PC-3 (cell line): ENCODE measurements at regions not wholly inside any gene's neighbourhood (a gene's known extent, or its start where the extent isn't known, plus 50 kb on each side); places are given as distances from the start of the nearest gene placed in this dataset.
"Not testable (repeated sequence)": the region's sequence is repeated elsewhere in the genome, so short reads cannot be mapped to it uniquely, and the experiment has no call there.

ENCODE experiments used
- ATAC-seq: fragments of 200-7000 bp; cut with Tn5 transposase; 2 replicates; pipeline ENCODE4 v1.9.1; 2020; ENCODE audit warnings: mild to moderate bottlenecking, moderate library complexity
- BruUV-seq: library from RNA; stranded (reverse); fragments of 400-500 nt; replicated peaks from 2 replicates; lab custom pipeline; 2021; lab: Mats Ljungman, UMichigan
- CTCF ChIA-PET: fragments of 300-600 bp; sonication (Branson Sonifier 250); formaldehyde crosslinking; loops from one replicate; lab custom pipeline; 2022; ENCODE audit warnings: antibody characterized with exemption; lab: Charles Lee
- POLR2A ChIA-PET: fragments of 300-600 bp; sonication (Branson Sonifier 250); formaldehyde crosslinking; loops from one replicate; lab custom pipeline; 2022; ENCODE audit warnings: antibody characterized with exemption; ENCODE audit not compliant: unreplicated experiment; lab: Charles Lee
- DNase-seq: peaks from one replicate; pipeline ENCODE4 v3.0.0-alpha.2; 2015
- H2AFZ ChIP-seq: fragments of 300-600 bp; sonication (generic); 2 replicates; pipeline ENCODE4 v1.6.0; 2016; ENCODE audit warnings: antibody characterized with exemption, low read length
- H3F3A ChIP-seq: fragments of 300-600 bp; sonication (generic); one replicate; pipeline ENCODE4 v1.6.0; 2017; ENCODE audit warnings: antibody characterized with exemption, low read length, control low read depth, mild to moderate bottlenecking; ENCODE audit not compliant: unreplicated experiment
- H3K27ac ChIP-seq: fragments of 300-600 bp; sonication (generic); 2 replicates; pipeline ENCODE4 v1.5.1; 2016; ENCODE audit warnings: mild to moderate bottlenecking, low read length
- H3K27me3 ChIP-seq: fragments of 300-600 bp; sonication (generic); 2 replicates; pipeline ENCODE4 v1.6.1; 2016; ENCODE audit warnings: low read length, mixed read lengths
- H3K36me3 ChIP-seq: fragments of 300-600 bp; sonication (generic); 2 replicates; pipeline ENCODE4 v1.6.1; 2016; ENCODE audit warnings: low read depth, mixed run types, low read length, mixed read lengths
- H3K4me1 ChIP-seq: fragments of 300-600 bp; sonication (generic); 2 replicates; pipeline ENCODE4 v1.5.1; 2016; ENCODE audit warnings: low read length; ENCODE audit not compliant: insufficient read depth
- H3K4me2 ChIP-seq: fragments of 300-600 bp; sonication (generic); 2 replicates; pipeline ENCODE4 v1.6.0; 2016; ENCODE audit warnings: low read length
- H3K4me3 ChIP-seq: fragments of 300-600 bp; sonication (generic); 2 replicates; pipeline ENCODE4 v1.5.1; 2016; ENCODE audit warnings: mild to moderate bottlenecking, low read length, mixed read lengths
- H3K79me2 ChIP-seq: fragments of 300-600 bp; sonication (generic); 2 replicates; pipeline ENCODE4 v1.6.1; 2017; ENCODE audit warnings: low read length, mixed read lengths
- H3K9ac ChIP-seq: fragments of 300-600 bp; sonication (generic); 2 replicates; pipeline ENCODE4 v1.6.0; 2016; ENCODE audit warnings: mild to moderate bottlenecking, low read length
- H3K9me2 ChIP-seq: fragments of 300-600 bp; sonication (generic); replicated peaks from 2 replicates; pipeline ENCODE4 v1.6.1; 2016; ENCODE audit warnings: mixed run types, low read length, mixed read lengths
- H3K9me3 ChIP-seq: fragments of 300-600 bp; sonication (generic); 2 replicates; pipeline ENCODE4 v1.6.1; 2016; ENCODE audit warnings: low read length, mixed read lengths
- H4K20me1 ChIP-seq: fragments of 300-600 bp; sonication (generic); 2 replicates; pipeline ENCODE4 v1.6.1; 2016; ENCODE audit warnings: low read length, mixed read lengths
- EZH2 ChIP-seq: fragments of 300-600 bp; sonication (generic); IDR thresholded peaks from one replicate; pipeline ENCODE4 v1.6.1; 2017; ENCODE audit warnings: antibody characterized with exemption, mild to moderate bottlenecking, low read length; ENCODE audit not compliant: unreplicated experiment
- EZH2phosphoT487 ChIP-seq: fragments of 300-600 bp; sonication (generic); IDR thresholded peaks from 2 replicates; pipeline ENCODE4 v1.6.1; 2018; ENCODE audit warnings: mild to moderate bottlenecking, antibody characterized with exemption, low read length, borderline replicate concordance
- intact Hi-C: fragments of 100-400 bp; cut with micrococcal nuclease; formaldehyde crosslinking; loops from 2 replicates; pipeline ENCODE4 v1.9.0; 2023
- TF ChIP-seq, protein P1 (sequence below): fragments of 300-600 bp; sonication (generic); conservative IDR thresholded peaks from 2 replicates; pipeline ENCODE4 v1.5.1; 2017; ENCODE audit warnings: antibody characterized with exemption, low read depth, mild to moderate bottlenecking, low read length

DNA sequence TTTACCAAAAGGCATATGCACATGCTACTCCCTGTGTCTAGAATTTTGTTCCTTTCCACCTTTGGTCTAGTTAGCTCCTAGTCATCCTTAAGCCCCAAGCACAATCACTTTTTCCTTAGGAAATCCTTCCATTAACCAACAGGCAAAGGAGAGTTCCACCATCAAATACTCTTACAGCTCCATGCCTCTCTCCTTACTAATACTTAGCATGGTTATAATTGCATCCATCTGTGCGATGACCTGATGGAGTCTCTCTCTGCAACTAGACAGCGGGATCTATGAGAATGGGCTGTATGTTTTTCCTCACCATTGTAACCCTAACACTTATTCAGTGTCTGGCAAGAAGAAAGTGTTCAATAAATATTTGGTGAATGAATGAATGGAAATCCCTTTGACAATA is 69.3 kb upstream of the SMAD3 start:
- H3K4me2 ChIP-seq: no peak overlapping the region
- no peaks in the 10 kb centered on the region for H3K27me3 ChIP-seq
- H3K27ac ChIP-seq: no peak overlapping the region
- no peaks in the 10 kb centered on the region for H3K79me2 ChIP-seq
- ChIA-PET CTCF (no interaction called here), POLR2A (interaction anchor here (0.6 to 0.7 kb wide), 2 partner anchors 22 to 258 kb away, joined by 4 to 6 read pairs; partner anchors contain the start of gene AAGAB)
- H3K9me2 ChIP-seq: no peaks in the 10 kb centered on the region
- no peaks in the 10 kb centered on the region for H3F3A ChIP-seq
- no peaks in the 10 kb centered on the region for H3K9me3 ChIP-seq
- H3K36me3 ChIP-seq: no peaks in the 10 kb centered on the region
- no peaks in the 10 kb centered on the region for H4K20me1 ChIP-seq
- intact Hi-C loops: no loop called here
- H3K4me1 ChIP-seq: peaks cover 37% of the 10 kb centered on the region
- no peak overlapping the region for H3K9ac ChIP-seq
- no peak for ATAC-seq
- DNase-seq: no peak
- H2AFZ ChIP-seq: no peak overlapping the region
- TF ChIP-seq EZH2phosphoT487: no peak
- no peak for TF ChIP-seq EZH2
- TF ChIP-seq, protein P1, sequence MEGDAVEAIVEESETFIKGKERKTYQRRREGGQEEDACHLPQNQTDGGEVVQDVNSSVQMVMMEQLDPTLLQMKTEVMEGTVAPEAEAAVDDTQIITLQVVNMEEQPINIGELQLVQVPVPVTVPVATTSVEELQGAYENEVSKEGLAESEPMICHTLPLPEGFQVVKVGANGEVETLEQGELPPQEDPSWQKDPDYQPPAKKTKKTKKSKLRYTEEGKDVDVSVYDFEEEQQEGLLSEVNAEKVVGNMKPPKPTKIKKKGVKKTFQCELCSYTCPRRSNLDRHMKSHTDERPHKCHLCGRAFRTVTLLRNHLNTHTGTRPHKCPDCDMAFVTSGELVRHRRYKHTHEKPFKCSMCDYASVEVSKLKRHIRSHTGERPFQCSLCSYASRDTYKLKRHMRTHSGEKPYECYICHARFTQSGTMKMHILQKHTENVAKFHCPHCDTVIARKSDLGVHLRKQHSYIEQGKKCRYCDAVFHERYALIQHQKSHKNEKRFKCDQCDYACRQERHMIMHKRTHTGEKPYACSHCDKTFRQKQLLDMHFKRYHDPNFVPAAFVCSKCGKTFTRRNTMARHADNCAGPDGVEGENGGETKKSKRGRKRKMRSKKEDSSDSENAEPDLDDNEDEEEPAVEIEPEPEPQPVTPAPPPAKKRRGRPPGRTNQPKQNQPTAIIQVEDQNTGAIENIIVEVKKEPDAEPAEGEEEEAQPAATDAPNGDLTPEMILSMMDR: no peak
- no peak overlapping the region for H3K4me3 ChIP-seq
- no TSS peak for BruUV-seq

DNA sequence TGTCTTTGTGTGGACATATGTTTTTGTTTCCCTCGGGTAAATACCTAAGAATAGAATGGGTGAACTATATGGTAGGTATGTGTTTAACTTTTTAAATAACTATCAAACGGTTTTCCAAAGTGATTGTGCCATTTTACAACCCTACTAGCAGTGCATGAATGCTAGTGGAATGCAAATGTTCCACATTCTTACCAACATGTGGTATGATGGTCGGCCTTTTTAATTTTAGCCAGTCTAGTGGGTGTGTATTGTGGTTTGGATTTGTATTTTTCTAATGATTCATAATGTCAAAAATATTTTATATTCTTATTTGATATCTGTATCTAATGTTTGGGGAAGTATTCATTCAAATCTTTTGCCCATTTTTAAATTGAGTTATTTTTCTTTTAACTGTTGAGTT is 68.2 kb upstream of the SMAD3 start:
- peak; percentile 88 for DNase-seq
- Histone ChIP-seq H3K9me3 (no peaks in the 10 kb centered on the region), H3K9me2 (no peaks in the 10 kb centered on the region), H2AFZ (no peak overlapping the region), H3K27me3 (no peaks in the 10 kb centered on the region), H3K36me3 (no peaks in the 10 kb centered on the region), H3K4me1 (peaks cover 37% of the 10 kb centered on the region), H3K4me3 (no peak overlapping the region), H4K20me1 (no peaks in the 10 kb centered on the region), H3K79me2 (no peaks in the 10 kb centered on the region), H3K27ac (no peak overlapping the region), H3F3A (no peaks in the 10 kb centered on the region), H3K4me2 (peak overlapping the region; percentile 46), H3K9ac (no peak overlapping the region)
- ChIA-PET CTCF (no interaction called here), POLR2A (no interaction called here)
- TF ChIP-seq EZH2: no peak
- TF ChIP-seq EZH2phosphoT487: no peak
- TF ChIP-seq, protein P1: no peak
- no TSS peak for BruUV-seq
- intact Hi-C loops: no loop called here
- ATAC-seq: peak; percentile 98

DNA sequence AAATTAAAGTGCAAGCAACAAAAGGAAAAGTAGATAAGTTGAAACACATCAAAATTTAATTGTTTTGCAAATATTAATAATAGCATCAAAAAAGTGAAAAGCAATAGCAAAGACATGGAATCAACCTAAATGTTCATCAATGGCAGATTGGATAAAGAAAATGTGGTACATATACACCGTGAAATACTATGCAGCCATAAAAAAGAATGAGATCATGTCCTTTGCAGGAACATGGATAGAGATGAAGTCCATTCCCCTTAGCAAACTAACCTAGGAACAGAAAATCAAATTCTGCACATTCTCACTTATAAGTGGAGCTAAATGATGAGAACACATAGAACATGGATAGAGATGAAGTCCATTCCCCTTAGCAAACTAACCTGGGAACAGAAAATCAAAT is 67.2 kb upstream of the SMAD3 start:
- H3K27ac ChIP-seq, H3K4me3 ChIP-seq, H3F3A ChIP-seq, H3K27me3 ChIP-seq, H3K79me2 ChIP-seq, H3K36me3 ChIP-seq, ATAC-seq, H3K9me2 ChIP-seq, POLR2A ChIA-PET, intact Hi-C loops, H2AFZ ChIP-seq, H4K20me1 ChIP-seq, DNase-seq, H3K9ac ChIP-seq, CTCF ChIA-PET, BruUV-seq, H3K4me2 ChIP-seq, H3K9me3 ChIP-seq: not testable (repeated sequence)
- peaks cover 39% of the 10 kb centered on the region for H3K4me1 ChIP-seq
